Ovary (tissue), 7 donors: ENCODE measurements at regions not wholly inside any gene's neighbourhood (a gene's known extent, or its start where the extent isn't known, plus 50 kb on each side); places are given as distances from the start of the nearest gene placed in this dataset.

Source experiments
- DNase-seq, 5 donors: peaks; one replicate each; pipeline ENCODE4 v3.0.0-alpha.2; 2019 to 2020
- H3K27ac ChIP-seq, 2 donors: fragments of 200-600 bp; one replicate each; pipeline versions ENCODE4 v1.5.1 to v1.8.0; 2019 to 2022
- H3K27me3 ChIP-seq: fragments of 200-600 bp; one replicate; pipeline ENCODE4 v1.8.0; 2022
- H3K36me3 ChIP-seq: fragments of 200-600 bp; sonication (generic); one replicate; pipeline ENCODE4 v1.5.1; 2019
- H3K4me1 ChIP-seq: one replicate; pipeline ENCODE4 v1.8.1; 2013; ENCODE audit warnings: mild to moderate bottlenecking, moderate library complexity; ENCODE audit not compliant: insufficient read depth
- H3K4me3 ChIP-seq: fragments of 200-600 bp; sonication (generic); one replicate; pipeline ENCODE4 v1.5.1; 2017
- H3K9me3 ChIP-seq, 2 donors: fragments of 200-600 bp in 1 of 2; sonication (generic) in 1 of 2; one replicate each; pipeline versions ENCODE4 v1.5.1 to v1.8.1; 2013 to 2019; ENCODE audit warnings: mild to moderate bottlenecking in 1 of 2, moderate library complexity in 1 of 2
- CTCF ChIP-seq, 3 donors: fragments of 450-650 bp in 2 of 3; fragments of 200-600 bp in 1 of 3; IDR thresholded peaks; one replicate each; pipeline versions ENCODE4 v1.5.1 to v1.8.0; 2016 to 2022; ENCODE audit warnings: antibody characterized with exemption in 3 of 3, mild to moderate bottlenecking in 1 of 3
- EP300 ChIP-seq: sonication (generic); formaldehyde crosslinking; IDR thresholded peaks from one replicate; pipeline ENCODE4 v1.6.1; 2017; ENCODE audit warnings: antibody characterized with exemption
- POLR2A ChIP-seq: fragments of 450-650 bp; IDR thresholded peaks from one replicate; pipeline ENCODE4 v1.6.1; 2017; ENCODE audit warnings: antibody characterized with exemption, mild to moderate bottlenecking, moderate library complexity
- WGBS, 3 donors: extraction: QIAGEN DNeasy Blood & Tissue Kit in 1 of 3; methylation state at CpG; one replicate each; pipeline versions ENCODE4 v1.1.5 to v1.1.7; 2013 to 2017; 5-methylcytosine and 5-hydroxymethylcytosine counted together
- intact Hi-C, 4 donors: fragments of 100-400 bp; cut with DNase I; formaldehyde crosslinking; loops; one replicate each; pipeline versions ENCODE4 v1.11.0 to v1.15.1; 2022 to 2023
- donor health status: DM: no; HTN: no; CAD: no; lungs with moderate emphysema.
- donor health status: DM: no; HTN: no; CAD: no.
- donor health status: Bipolar disorder and iron deficiency.
- donor health status: DM: no; HTN: no; CAD: no.
- donor health status: DM: yes; HTN: yes; CAD: no.

- no peaks in the 10 kb centered on the region for H3K27me3 ChIP-seq
- no peak for DNase-seq
- intact Hi-C loops, result no loop called here
- no peaks in the 10 kb centered on the region for H3K4me1 ChIP-seq
- TF ChIP-seq EP300 (no peak), POLR2A (no peak), CTCF (IDR thresholded peaks at IDR 0.05) (no peak)
- WGBS, 3 donors, result 51 to 59% (median 55%) methylated on average over 1 of the region's 1 CpG
- no peaks in the 10 kb centered on the region for H3K9me3 ChIP-seq
- H3K27ac ChIP-seq, result no peak overlapping the region
- no peak overlapping the region for H3K4me3 ChIP-seq
- H3K36me3 ChIP-seq, result no peaks in the 10 kb centered on the region
Measured at GRCh38 chr4:124201636-124202035, 510.9 kb downstream of the ANKRD50 start.

- WGBS, 3 donors, result 8 to 20% (median 10%) methylated on average over 2 of the region's 2 CpGs
Measured at GRCh38 chr4:124202099-124202498, 510.4 kb downstream of the ANKRD50 start.

GRCh38 chr4:124203613-124204238 lies 508.8 kb downstream of the ANKRD50 start:
- Histone ChIP-seq H3K4me1 (no peaks in the 10 kb centered on the region), H3K27me3 (no peaks in the 10 kb centered on the region), H3K4me3 (no peak overlapping the region), H3K9me3 (no peaks in the 10 kb centered on the region), H3K27ac (no peak overlapping the region), H3K36me3 (no peaks in the 10 kb centered on the region)
- TF ChIP-seq EP300 (no peak), POLR2A (no peak), CTCF (IDR thresholded peaks at IDR 0.05) (no peak)
- 16 to 27% (median 18%) methylated on average over 3 of the region's 3 CpGs for WGBS, 3 donors
- intact Hi-C loops, result no loop called here
- no peak for DNase-seq

More at GRCh38 chr4:124202099-124202498, 510.4 kb downstream of the ANKRD50 start:
- Histone ChIP-seq H3K27ac (no peak overlapping the region), H3K4me1 (no peaks in the 10 kb centered on the region), H3K4me3 (no peak overlapping the region), H3K36me3 (no peaks in the 10 kb centered on the region), H3K9me3 (no peaks in the 10 kb centered on the region), H3K27me3 (no peaks in the 10 kb centered on the region)
- TF ChIP-seq CTCF (IDR thresholded peaks at IDR 0.05) (no peak), EP300 (no peak), POLR2A (no peak)
- peak in 2 of 5 donors; percentile 15 to 52 for DNase-seq
- intact Hi-C loops, result no loop called here

- intact Hi-C loops, result no loop called here
- Histone ChIP-seq H3K4me1 (no peaks in the 10 kb centered on the region), H3K4me3 (no peak overlapping the region), H3K36me3 (no peaks in the 10 kb centered on the region), H3K27ac (no peak overlapping the region), H3K27me3 (no peaks in the 10 kb centered on the region), H3K9me3 (no peaks in the 10 kb centered on the region)
- DNase-seq, result no peak
- TF ChIP-seq CTCF (IDR thresholded peaks at IDR 0.05), result no peak
- no peak for TF ChIP-seq EP300
- no peak for TF ChIP-seq POLR2A
- 92 to 96% (median 95%) methylated on average over 9 of the region's 9 CpGs for WGBS, 3 donors
Measured at GRCh38 chr4:124206779-124207605, 505.5 kb downstream of the ANKRD50 start.
